ENCODE measurements at regions not wholly inside any gene's neighbourhood (a gene's known extent, or its start where the extent isn't known, plus 50 kb on each side); places are given as distances from the start of the nearest gene placed in this dataset.

DNA sequence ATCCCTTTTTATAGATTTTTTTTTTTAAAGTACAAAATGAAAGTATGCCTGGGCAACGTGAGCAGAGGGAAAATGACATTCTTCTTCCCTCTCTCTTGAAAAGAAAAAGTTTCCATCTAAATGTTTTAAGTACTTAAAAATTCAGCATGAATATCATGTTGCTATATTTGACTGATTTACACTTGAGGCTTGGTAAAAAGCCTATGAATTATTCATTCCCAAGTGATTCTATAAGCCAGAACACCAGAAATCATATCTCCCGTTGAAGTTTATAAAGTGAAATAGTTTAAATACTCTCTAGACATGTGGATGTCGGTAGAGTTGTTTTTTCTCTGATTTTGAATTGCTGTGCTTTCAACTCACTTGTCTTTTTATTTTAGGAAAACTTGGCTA, 276.2 kb upstream of the RARB start:
- TF ChIP-seq, protein P1, sequence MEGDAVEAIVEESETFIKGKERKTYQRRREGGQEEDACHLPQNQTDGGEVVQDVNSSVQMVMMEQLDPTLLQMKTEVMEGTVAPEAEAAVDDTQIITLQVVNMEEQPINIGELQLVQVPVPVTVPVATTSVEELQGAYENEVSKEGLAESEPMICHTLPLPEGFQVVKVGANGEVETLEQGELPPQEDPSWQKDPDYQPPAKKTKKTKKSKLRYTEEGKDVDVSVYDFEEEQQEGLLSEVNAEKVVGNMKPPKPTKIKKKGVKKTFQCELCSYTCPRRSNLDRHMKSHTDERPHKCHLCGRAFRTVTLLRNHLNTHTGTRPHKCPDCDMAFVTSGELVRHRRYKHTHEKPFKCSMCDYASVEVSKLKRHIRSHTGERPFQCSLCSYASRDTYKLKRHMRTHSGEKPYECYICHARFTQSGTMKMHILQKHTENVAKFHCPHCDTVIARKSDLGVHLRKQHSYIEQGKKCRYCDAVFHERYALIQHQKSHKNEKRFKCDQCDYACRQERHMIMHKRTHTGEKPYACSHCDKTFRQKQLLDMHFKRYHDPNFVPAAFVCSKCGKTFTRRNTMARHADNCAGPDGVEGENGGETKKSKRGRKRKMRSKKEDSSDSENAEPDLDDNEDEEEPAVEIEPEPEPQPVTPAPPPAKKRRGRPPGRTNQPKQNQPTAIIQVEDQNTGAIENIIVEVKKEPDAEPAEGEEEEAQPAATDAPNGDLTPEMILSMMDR (IDR thresholded peaks at IDR 0.05; ENCODE audit: unreplicated experiment), result no peak
- Mint-ChIP-seq H3K36me3 (ENCODE audit: insufficient read depth, unreplicated experiment) (no peaks in the 10 kb centered on the region), H3K4me1 (ENCODE audit: low read depth, unreplicated experiment) (peaks cover 16% of the 10 kb centered on the region), H3K9me3 (ENCODE audit: low read depth, unreplicated experiment) (no peaks in the 10 kb centered on the region), H3K27ac (ENCODE audit: unreplicated experiment) (no peak overlapping the region), H3K27me3 (ENCODE audit: unreplicated experiment) (no peaks in the 10 kb centered on the region), H3K4me3 (ENCODE audit: low read depth, unreplicated experiment) (no peak overlapping the region)
- intact Hi-C loops (cut with micrococcal nuclease; ENCODE audit: unreplicated experiment), result loop anchor here (10.0 kb wide), 1 partner anchor 143 kb away; no protein-coding TSS in a partner anchor
- CTCF ChIA-PET, result no interaction called here
- no peak for DNase-seq
- no TSS peak for BruUV-seq (replicated peaks)

DNA sequence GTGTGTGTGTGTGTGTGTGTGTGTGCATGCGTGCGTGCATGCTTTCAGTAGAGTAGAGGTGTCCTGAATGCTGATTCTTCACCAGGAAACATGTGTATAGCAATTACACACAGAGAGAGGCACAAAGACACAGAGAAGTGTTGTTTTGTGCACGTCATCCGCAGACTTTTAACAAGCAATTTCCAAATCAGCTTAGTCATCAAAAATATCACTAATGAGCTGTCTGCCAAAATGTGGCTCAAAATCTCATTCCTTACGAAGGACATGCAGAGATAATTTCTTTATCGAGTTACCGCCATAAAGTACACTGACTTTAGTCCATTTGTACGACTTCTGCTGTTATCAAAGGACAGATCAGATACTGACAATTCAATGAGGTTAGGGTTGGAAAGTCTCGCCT, 274.9 kb upstream of the RARB start:
- no TSS peak for BruUV-seq (replicated peaks)
- Mint-ChIP-seq H3K27me3 (ENCODE audit: unreplicated experiment) (no peaks in the 10 kb centered on the region), H3K36me3 (ENCODE audit: insufficient read depth, unreplicated experiment) (no peaks in the 10 kb centered on the region), H3K9me3 (ENCODE audit: low read depth, unreplicated experiment) (no peaks in the 10 kb centered on the region), H3K27ac (ENCODE audit: unreplicated experiment) (no peak overlapping the region), H3K4me1 (ENCODE audit: low read depth, unreplicated experiment) (peaks cover 25% of the 10 kb centered on the region), H3K4me3 (ENCODE audit: low read depth, unreplicated experiment) (no peak overlapping the region)
- CTCF ChIA-PET, result no interaction called here
- TF ChIP-seq, protein P1 (IDR thresholded peaks at IDR 0.05; ENCODE audit: unreplicated experiment), result no peak
- intact Hi-C loops (cut with micrococcal nuclease; ENCODE audit: unreplicated experiment), result loop anchor here (10.0 kb wide), 1 partner anchor 142 kb away; no protein-coding TSS in a partner anchor
- no peak for DNase-seq

DNA sequence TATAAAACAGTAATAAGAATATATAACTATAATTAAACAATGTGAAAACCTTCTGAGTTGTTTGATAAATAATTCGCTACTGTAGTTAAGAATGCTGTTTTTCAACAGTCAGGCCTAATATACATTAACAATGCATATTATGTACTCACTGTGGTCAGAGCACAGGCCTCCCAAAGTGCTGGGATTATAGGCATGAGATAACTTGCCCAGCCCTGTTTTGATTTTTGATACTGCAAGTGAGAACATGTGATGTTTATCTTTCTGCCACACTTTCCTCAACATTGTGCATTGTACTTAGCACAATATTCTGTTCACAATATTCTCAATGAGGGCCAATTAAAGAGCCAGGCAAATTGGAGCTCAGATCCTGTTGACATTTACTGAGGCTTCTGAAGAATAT, 274.5 kb upstream of the RARB start:
- CTCF ChIA-PET, result no interaction called here
- Mint-ChIP-seq H3K36me3 (ENCODE audit: insufficient read depth, unreplicated experiment) (no peaks in the 10 kb centered on the region), H3K27ac (ENCODE audit: unreplicated experiment) (no peak overlapping the region), H3K27me3 (ENCODE audit: unreplicated experiment) (no peaks in the 10 kb centered on the region), H3K4me3 (ENCODE audit: low read depth, unreplicated experiment) (no peak overlapping the region), H3K4me1 (ENCODE audit: low read depth, unreplicated experiment) (peaks cover 25% of the 10 kb centered on the region), H3K9me3 (ENCODE audit: low read depth, unreplicated experiment) (no peaks in the 10 kb centered on the region)
- TF ChIP-seq, protein P1 (IDR thresholded peaks at IDR 0.05; ENCODE audit: unreplicated experiment), result no peak
- no peak for DNase-seq
- BruUV-seq (replicated peaks), result no TSS peak
- intact Hi-C loops (cut with micrococcal nuclease; ENCODE audit: unreplicated experiment), result loop anchor here (10.0 kb wide), 1 partner anchor 141 kb away; no protein-coding TSS in a partner anchor

DNA sequence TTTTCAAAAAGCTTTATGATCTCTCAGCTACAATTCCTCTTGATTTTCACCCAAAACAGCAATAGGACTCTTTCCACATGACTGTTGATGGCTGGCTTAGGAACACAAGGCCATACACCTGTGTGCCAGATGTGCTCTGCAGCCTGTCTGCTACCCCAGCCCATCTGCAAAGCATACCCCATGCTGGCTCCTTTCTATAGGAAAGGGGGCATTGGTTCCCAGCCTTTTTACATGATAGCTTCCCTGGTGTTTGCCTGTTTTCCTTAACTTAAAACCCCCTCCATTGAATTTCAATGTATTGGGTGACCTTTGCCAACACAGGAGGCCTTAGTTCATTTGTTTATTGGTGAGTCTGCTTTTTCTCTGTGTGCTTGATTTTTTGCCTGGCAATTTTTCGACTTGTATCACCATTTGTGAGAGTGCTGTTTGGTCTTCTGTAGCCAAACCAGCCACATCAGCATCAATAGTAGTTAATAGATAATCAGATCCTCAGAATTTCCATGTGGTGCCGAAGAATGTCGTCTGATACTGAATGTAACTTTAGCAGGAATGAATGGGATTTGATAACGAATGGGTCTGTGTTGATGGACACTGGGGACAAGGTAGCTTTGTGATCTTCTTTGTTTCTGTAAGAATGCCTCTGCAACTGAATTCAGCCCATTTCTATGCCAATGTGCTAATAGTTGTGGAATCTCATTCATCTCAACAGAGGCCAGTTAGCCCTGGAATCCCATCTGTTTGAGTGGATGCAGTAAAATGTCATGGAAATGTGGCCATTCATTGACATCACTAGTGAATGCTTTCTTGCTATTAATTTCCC, 272.2 kb upstream of the RARB start:
- DNase-seq, result no peak
- peaks cover 25% of the 10 kb centered on the region for H3K4me1 Mint-ChIP-seq (ENCODE audit: low read depth, unreplicated experiment)
- CTCF ChIA-PET, result interaction anchor here (1.0 kb wide), 1 partner anchor 271 kb away, joined by 3 read pairs; no protein-coding TSS in a partner anchor
- H3K27me3 Mint-ChIP-seq (ENCODE audit: unreplicated experiment), result no peaks in the 10 kb centered on the region
- no peaks in the 10 kb centered on the region for H3K36me3 Mint-ChIP-seq (ENCODE audit: insufficient read depth, unreplicated experiment)
- no peak overlapping the region for H3K4me3 Mint-ChIP-seq (ENCODE audit: low read depth, unreplicated experiment)
- no peak overlapping the region for H3K27ac Mint-ChIP-seq (ENCODE audit: unreplicated experiment)
- intact Hi-C loops (cut with micrococcal nuclease; ENCODE audit: unreplicated experiment), result loop anchor here (2.0 to 10.0 kb wide), 2 partner anchors 139 to 273 kb away; partner anchors contain the start of gene RARB
- TF ChIP-seq, protein P1 (IDR thresholded peaks at IDR 0.05; ENCODE audit: unreplicated experiment), result no peak
- no peaks in the 10 kb centered on the region for H3K9me3 Mint-ChIP-seq (ENCODE audit: low read depth, unreplicated experiment)
- BruUV-seq (replicated peaks), result no TSS peak

Measured in Calu3 (cell line).